Neural cell (in vitro differentiated cells): ENCODE measurements at regions not wholly inside any gene's neighbourhood (a gene's known extent, or its start where the extent isn't known, plus 50 kb on each side); places are given as distances from the start of the nearest gene placed in this dataset.

Experiments
- H2AFZ ChIP-seq: fragments of 200-600, 300-800 bp; sonication (generic), shearing (Covaris generic); 2 replicates; pipeline ENCODE4 v1.6.0; 2014; ENCODE audit warnings: low read depth, mild to moderate bottlenecking, antibody characterized with exemption, low read length, moderate library complexity
- H3F3A ChIP-seq: fragments of 200-600 bp; shearing (Covaris generic); 2 replicates; pipeline ENCODE4 v1.6.1; 2016; ENCODE audit warnings: mild to moderate bottlenecking, moderate library complexity, mixed read lengths, antibody characterized with exemption, low read length; ENCODE audit not compliant: insufficient read depth, poor library complexity, severe bottlenecking
- H3K27ac ChIP-seq: fragments of 200-600, 300-800 bp; sonication (generic), shearing (Covaris generic); 2 replicates; pipeline ENCODE4 v1.5.1; 2014; ENCODE audit warnings: mild to moderate bottlenecking, low read length, moderate library complexity
- H3K27me3 ChIP-seq: fragments of 300-800, 200-600 bp; sonication (generic), shearing (Covaris generic); 2 replicates; pipeline ENCODE4 v1.6.0; 2014; ENCODE audit warnings: mild to moderate bottlenecking, low read depth, low read length, moderate library complexity; ENCODE audit not compliant: insufficient read depth
- H3K36me3 ChIP-seq: fragments of 300-800, 200-600 bp; sonication (generic), shearing (Covaris generic); 2 replicates; pipeline ENCODE4 v1.5.1; 2014; ENCODE audit warnings: mild to moderate bottlenecking, antibody characterized with exemption, low read length, moderate library complexity; ENCODE audit not compliant: insufficient read depth
- H3K4me2 ChIP-seq: fragments of 300-800, 200-600 bp; sonication (generic), shearing (Covaris generic); 2 replicates; pipeline ENCODE4 v1.6.0; 2014; ENCODE audit warnings: mild to moderate bottlenecking, low read length
- H3K4me3 ChIP-seq: fragments of 300-800, 200-600 bp; sonication (generic), shearing (Covaris generic); 2 replicates; pipeline ENCODE4 v1.5.1; 2014; ENCODE audit warnings: mild to moderate bottlenecking, low read length, moderate library complexity
- H3K79me2 ChIP-seq: fragments of 200-600 bp; shearing (Covaris generic); replicated peaks from 2 replicates; pipeline ENCODE4 v1.6.0; 2014; ENCODE audit warnings: mild to moderate bottlenecking, low read length, moderate library complexity; ENCODE audit not compliant: insufficient read depth
- H3K9ac ChIP-seq: fragments of 300-800, 200-600 bp; sonication (generic), shearing (Covaris generic); 2 replicates; pipeline ENCODE4 v1.6.1; 2016; ENCODE audit warnings: mild to moderate bottlenecking, low read length, mixed read lengths
- H3K9me2 ChIP-seq: fragments of 200-600 bp; shearing (Covaris generic); 2 replicates; pipeline ENCODE4 v1.6.1; 2016; ENCODE audit warnings: mild to moderate bottlenecking, low read length, mixed read lengths; ENCODE audit not compliant: insufficient read depth
- H3K9me3 ChIP-seq: fragments of 200-600, 300-800 bp; sonication (generic), shearing (Covaris generic); 2 replicates; pipeline ENCODE4 v1.6.1; 2016; ENCODE audit warnings: mild to moderate bottlenecking, mixed run types, low read length, moderate library complexity, mixed read lengths
- H4K20me1 ChIP-seq: fragments of 200-600 bp; shearing (Covaris generic); 2 replicates; pipeline ENCODE4 v1.6.1; 2016; ENCODE audit warnings: mild to moderate bottlenecking, mixed run types; ENCODE audit not compliant: insufficient read depth
- EP300 ChIP-seq: fragments of 450-650 bp; conservative IDR thresholded peaks from 2 replicates; pipeline ENCODE4 v1.6.1; 2014; ENCODE audit warnings: antibody characterized with exemption, mild to moderate bottlenecking, moderate library complexity; ENCODE audit not compliant: poor library complexity, severe bottlenecking
- EZH2 ChIP-seq: fragments of 200-600, 300-800 bp; shearing (Covaris generic), sonication (generic); IDR thresholded peaks from 2 replicates; pipeline ENCODE4 v1.6.1; 2014; ENCODE audit warnings: antibody characterized with exemption, low read length, borderline replicate concordance, mild to moderate bottlenecking; ENCODE audit not compliant: insufficient read depth, poor library complexity, severe bottlenecking
- MXI1 ChIP-seq: fragments of 450-650 bp; conservative IDR thresholded peaks from 2 replicates; pipeline ENCODE4 v1.6.1; 2014; ENCODE audit warnings: antibody characterized with exemption, mild to moderate bottlenecking; ENCODE audit not compliant: poor library complexity, severe bottlenecking
- POLR2AphosphoS5 ChIP-seq: IDR thresholded peaks from 2 replicates; pipeline ENCODE4 v1.6.1; 2012
- RAD21 ChIP-seq: fragments of 450-650 bp; conservative IDR thresholded peaks from 2 replicates; pipeline ENCODE4 v1.6.1; 2014; ENCODE audit warnings: antibody characterized with exemption, mild to moderate bottlenecking, moderate library complexity
- REST ChIP-seq: IDR thresholded peaks from 2 replicates; pipeline ENCODE4 v1.6.1; 2012; ENCODE audit warnings: borderline replicate concordance
- SMC3 ChIP-seq: fragments of 450-650 bp; conservative IDR thresholded peaks from 2 replicates; pipeline ENCODE4 v1.6.1; 2014; ENCODE audit warnings: antibody characterized with exemption, mild to moderate bottlenecking, moderate library complexity; ENCODE audit not compliant: poor library complexity
- TAF1 ChIP-seq: IDR thresholded peaks from 2 replicates; pipeline ENCODE4 v1.6.1; 2012; ENCODE audit warnings: low read depth
- TF ChIP-seq, protein P1 (sequence below): fragments of 450-650 bp; IDR thresholded peaks from 2 replicates; pipeline ENCODE4 v1.5.1; 2014; ENCODE audit warnings: antibody characterized with exemption, mild to moderate bottlenecking, moderate library complexity; ENCODE audit not compliant: poor library complexity, severe bottlenecking

DNA sequence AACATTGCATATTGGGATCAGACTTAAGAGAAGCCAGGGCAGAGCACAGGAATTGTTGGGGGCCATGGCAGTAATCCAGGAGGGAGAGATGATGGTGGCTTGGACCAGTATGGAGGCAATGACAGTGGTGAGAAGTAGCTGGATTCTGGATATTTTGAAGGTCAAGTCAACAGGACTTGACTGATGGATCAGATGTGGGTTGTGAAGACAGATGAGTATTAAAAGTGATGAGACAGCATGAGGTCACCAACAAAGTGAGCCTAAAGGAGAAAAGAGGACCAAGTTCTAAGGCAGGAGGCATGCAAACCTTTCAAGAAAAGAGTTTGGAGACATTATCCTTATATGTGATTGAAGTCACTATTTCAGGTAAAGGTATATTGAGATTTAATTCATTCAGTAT lies 56.6 kb upstream of the TIPARP start:
- Histone ChIP-seq H3K9me2 (no peaks in the 10 kb centered on the region), H3K9me3 (no peaks in the 10 kb centered on the region), H3K79me2 (no peaks in the 10 kb centered on the region), H3K4me2 (no peak overlapping the region), H3F3A (no peaks in the 10 kb centered on the region), H3K27ac (no peak overlapping the region), H2AFZ (no peak overlapping the region), H3K9ac (no peak overlapping the region), H3K4me3 (no peak overlapping the region), H3K27me3 (no peaks in the 10 kb centered on the region), H4K20me1 (no peaks in the 10 kb centered on the region), H3K36me3 (no peaks in the 10 kb centered on the region)
- TF ChIP-seq SMC3 (no peak), EP300 (no peak), MXI1 (no peak), RAD21 (no peak), POLR2AphosphoS5 (no peak), TAF1 (no peak), EZH2 (no peak), REST (no peak)
- TF ChIP-seq, protein P1, sequence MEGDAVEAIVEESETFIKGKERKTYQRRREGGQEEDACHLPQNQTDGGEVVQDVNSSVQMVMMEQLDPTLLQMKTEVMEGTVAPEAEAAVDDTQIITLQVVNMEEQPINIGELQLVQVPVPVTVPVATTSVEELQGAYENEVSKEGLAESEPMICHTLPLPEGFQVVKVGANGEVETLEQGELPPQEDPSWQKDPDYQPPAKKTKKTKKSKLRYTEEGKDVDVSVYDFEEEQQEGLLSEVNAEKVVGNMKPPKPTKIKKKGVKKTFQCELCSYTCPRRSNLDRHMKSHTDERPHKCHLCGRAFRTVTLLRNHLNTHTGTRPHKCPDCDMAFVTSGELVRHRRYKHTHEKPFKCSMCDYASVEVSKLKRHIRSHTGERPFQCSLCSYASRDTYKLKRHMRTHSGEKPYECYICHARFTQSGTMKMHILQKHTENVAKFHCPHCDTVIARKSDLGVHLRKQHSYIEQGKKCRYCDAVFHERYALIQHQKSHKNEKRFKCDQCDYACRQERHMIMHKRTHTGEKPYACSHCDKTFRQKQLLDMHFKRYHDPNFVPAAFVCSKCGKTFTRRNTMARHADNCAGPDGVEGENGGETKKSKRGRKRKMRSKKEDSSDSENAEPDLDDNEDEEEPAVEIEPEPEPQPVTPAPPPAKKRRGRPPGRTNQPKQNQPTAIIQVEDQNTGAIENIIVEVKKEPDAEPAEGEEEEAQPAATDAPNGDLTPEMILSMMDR: no peak

GRCh38 chr3:156617145-156617544 lies 57.2 kb upstream of the TIPARP start:
- Histone ChIP-seq H3K9me3 (no peaks in the 10 kb centered on the region), H3K27ac (no peak overlapping the region), H4K20me1 (no peaks in the 10 kb centered on the region), H3F3A (no peaks in the 10 kb centered on the region), H3K9me2 (no peaks in the 10 kb centered on the region), H3K4me3 (no peak overlapping the region), H3K79me2 (no peaks in the 10 kb centered on the region), H3K4me2 (no peak overlapping the region), H3K27me3 (no peaks in the 10 kb centered on the region), H3K9ac (no peak overlapping the region), H3K36me3 (no peaks in the 10 kb centered on the region), H2AFZ (no peak overlapping the region)
- TF ChIP-seq RAD21 (no peak), MXI1 (no peak), REST (no peak), EZH2 (no peak), EP300 (no peak), TAF1 (no peak), POLR2AphosphoS5 (no peak), SMC3 (no peak)
- TF ChIP-seq, protein P1: no peak
